CD14-positive monocyte (primary cell): ENCODE measurements at regions not wholly inside any gene's neighbourhood (a gene's known extent, or its start where the extent isn't known, plus 50 kb on each side); places are given as distances from the start of the nearest gene placed in this dataset.
"Not testable (repeated sequence)": the region's sequence is repeated elsewhere in the genome, so short reads cannot be mapped to it uniquely, and the experiment has no call there.

Experiments
- DNase-seq, 3 donors: peaks; one replicate each; pipeline ENCODE4 v3.0.0-alpha.2; 2011 to 2022
- H2AFZ ChIP-seq: 2 replicates; pipeline ENCODE4 v1.6.0; 2012; ENCODE audit warnings: mild to moderate bottlenecking, low read depth, low read length, inconsistent platforms; ENCODE audit not compliant: insufficient read depth, poor library complexity, severe bottlenecking
- H3K27ac ChIP-seq, 2 donors: 1 replicate in 1 of 2; 2 replicates in 1 of 2; pipeline ENCODE4 v1.5.1; 2012 to 2013; ENCODE audit warnings: low read length in 2 of 2, control low read depth in 1 of 2, inconsistent platforms in 1 of 2, low read depth in 1 of 2, mild to moderate bottlenecking in 1 of 2
- H3K27me3 ChIP-seq, 2 donors: one replicate each; pipeline versions ENCODE4 v1.6.0 to v1.6.1; 2011 to 2013; ENCODE audit warnings: low read length in 2 of 2; ENCODE audit not compliant: control insufficient read depth in 2 of 2, insufficient read depth in 2 of 2
- H3K36me3 ChIP-seq, 2 donors: replicated peaks in 1 of 2; 1 replicate in 1 of 2; 2 replicates in 1 of 2; pipeline versions ENCODE4 v1.5.1 to v1.6.1; 2012 to 2013; ENCODE audit warnings: low read length in 2 of 2, control low read depth in 1 of 2, inconsistent platforms in 1 of 2, mild to moderate bottlenecking in 1 of 2; ENCODE audit not compliant: insufficient read depth in 2 of 2, control insufficient read depth in 1 of 2
- H3K4me1 ChIP-seq, 2 donors: 1 replicate in 1 of 2; 2 replicates in 1 of 2; pipeline versions ENCODE4 v1.5.1 to v1.6.1; 2012 to 2013; ENCODE audit warnings: low read length in 2 of 2, control low read depth in 1 of 2, inconsistent platforms in 1 of 2, mild to moderate bottlenecking in 1 of 2, moderate library complexity in 1 of 2; ENCODE audit not compliant: insufficient read depth in 2 of 2, control insufficient read depth in 1 of 2
- H3K4me2 ChIP-seq: replicated peaks from 2 replicates; pipeline ENCODE3; 2012; ENCODE audit warnings: low read length, moderate library complexity, mild to moderate bottlenecking; ENCODE audit not compliant: poor library complexity, severe bottlenecking; ENCODE audit errors: extremely low read depth
- H3K4me3 ChIP-seq, 3 experiments: fragments of 200-600 bp in 1 of 3; sonication (generic) in 1 of 3; replicated peaks in 1 of 3; 1 replicate in 2 of 3; 2 replicates in 1 of 3; pipeline ENCODE4 v1.5.1; 2011 to 2013; ENCODE audit warnings: low read length in 3 of 3, mild to moderate bottlenecking in 3 of 3, control low read depth in 2 of 3, low read depth in 2 of 3, inconsistent platforms in 1 of 3, moderate library complexity in 1 of 3
- H3K79me2 ChIP-seq: 2 replicates; pipeline ENCODE4 v1.6.0; 2012; ENCODE audit warnings: mild to moderate bottlenecking, control low read depth, inconsistent platforms, low read length, moderate library complexity; ENCODE audit not compliant: insufficient read depth
- H3K9ac ChIP-seq: 2 replicates; pipeline ENCODE4 v1.6.0; 2017; ENCODE audit warnings: low read length, mild to moderate bottlenecking; ENCODE audit not compliant: insufficient read depth, poor library complexity, severe bottlenecking
- H3K9me3 ChIP-seq, 2 donors: replicated peaks in 1 of 2; 1 replicate in 1 of 2; 2 replicates in 1 of 2; pipeline versions ENCODE4 v1.5.1 to v1.6.1; 2012 to 2013; ENCODE audit warnings: low read length in 2 of 2, control low read depth in 1 of 2; ENCODE audit not compliant: control insufficient read depth in 1 of 2, insufficient read depth in 1 of 2
- H4K20me1 ChIP-seq: 2 replicates; pipeline ENCODE4 v1.6.0; 2012; ENCODE audit warnings: mild to moderate bottlenecking, low read length, control low read depth, moderate library complexity; ENCODE audit not compliant: insufficient read depth
- H3K27ac Mint-ChIP-seq, 7 donors: one replicate each; pipeline ENCODE4 v1.8.0; 2020; ENCODE audit warnings: mild to moderate bottlenecking in 7 of 7, mixed read lengths in 7 of 7, moderate library complexity in 6 of 7, inconsistent platforms in 2 of 7
- H3K27me3 Mint-ChIP-seq, 3 donors: one replicate each; pipeline ENCODE4 v1.8.0; 2021 to 2022; ENCODE audit warnings: low read depth in 3 of 3, mild to moderate bottlenecking in 3 of 3, mixed read lengths in 3 of 3, moderate library complexity in 3 of 3, inconsistent platforms in 1 of 3
- H3K36me3 Mint-ChIP-seq, 2 donors: one replicate each; pipeline ENCODE4 v1.8.0; 2020; ENCODE audit warnings: mixed read lengths in 2 of 2, inconsistent platforms in 1 of 2, mild to moderate bottlenecking in 1 of 2
- H3K4me1 Mint-ChIP-seq: one replicate; pipeline ENCODE4 v1.8.0; 2020; ENCODE audit warnings: mild to moderate bottlenecking, mixed read lengths
- H3K4me3 Mint-ChIP-seq, 2 donors: one replicate each; pipeline ENCODE4 v1.8.0; 2020; ENCODE audit warnings: mild to moderate bottlenecking in 2 of 2, mixed read lengths in 2 of 2, moderate library complexity in 1 of 2
- H3K9me3 Mint-ChIP-seq, 7 donors: one replicate each; pipeline ENCODE4 v1.8.0; 2020 to 2022; ENCODE audit warnings: mixed read lengths in 7 of 7, mild to moderate bottlenecking in 6 of 7, moderate library complexity in 6 of 7, inconsistent platforms in 2 of 7
- WGBS: methylation state at CpG from one replicate; pipeline ENCODE4 v1.1.5; 2013; ENCODE audit warnings: missing lambda C conversion rate; ENCODE audit not compliant: insufficient coverage; 5-methylcytosine and 5-hydroxymethylcytosine counted together
- intact Hi-C, 2 donors: fragments of 100-400 bp; cut with micrococcal nuclease; formaldehyde crosslinking; loops; one replicate each; pipeline versions ENCODE4 v1.15.0 to v1.15.1; 2023
- TF ChIP-seq, protein P1 (sequence below): fragments of 200-600 bp; IDR thresholded peaks from one replicate; pipeline ENCODE4 v1.8.0; 2022; ENCODE audit warnings: antibody characterized with exemption, mild to moderate bottlenecking

GRCh38 chr11:13567551-13567950 is 71.8 kb upstream of the PTH start:
- no peak overlapping the region for H2AFZ ChIP-seq
- intact Hi-C loops = loop anchor here in 1 of 2 donors (5.0 kb wide), 1 partner anchor 35 kb away; no protein-coding TSS in a partner anchor
- H3K4me2 ChIP-seq = no peak overlapping the region
- H3K36me3 Mint-ChIP-seq = no peaks in the 10 kb centered on the region
- H3K27ac ChIP-seq = no peak overlapping the region
- peaks cover 0 to 10% of the 10 kb centered on the region in 2 donors for H3K9me3 ChIP-seq
- no peak overlapping the region for H3K4me3 Mint-ChIP-seq
- no peaks in the 10 kb centered on the region for H3K4me1 Mint-ChIP-seq
- peaks cover 5 to 11% (median 8%) of the 10 kb centered on the region in 7 donors for H3K9me3 Mint-ChIP-seq
- no peaks in the 10 kb centered on the region for H3K36me3 ChIP-seq
- H3K9ac ChIP-seq = no peak overlapping the region
- DNase-seq = no peak
- no peaks in the 10 kb centered on the region for H3K79me2 ChIP-seq
- TF ChIP-seq, protein P1, sequence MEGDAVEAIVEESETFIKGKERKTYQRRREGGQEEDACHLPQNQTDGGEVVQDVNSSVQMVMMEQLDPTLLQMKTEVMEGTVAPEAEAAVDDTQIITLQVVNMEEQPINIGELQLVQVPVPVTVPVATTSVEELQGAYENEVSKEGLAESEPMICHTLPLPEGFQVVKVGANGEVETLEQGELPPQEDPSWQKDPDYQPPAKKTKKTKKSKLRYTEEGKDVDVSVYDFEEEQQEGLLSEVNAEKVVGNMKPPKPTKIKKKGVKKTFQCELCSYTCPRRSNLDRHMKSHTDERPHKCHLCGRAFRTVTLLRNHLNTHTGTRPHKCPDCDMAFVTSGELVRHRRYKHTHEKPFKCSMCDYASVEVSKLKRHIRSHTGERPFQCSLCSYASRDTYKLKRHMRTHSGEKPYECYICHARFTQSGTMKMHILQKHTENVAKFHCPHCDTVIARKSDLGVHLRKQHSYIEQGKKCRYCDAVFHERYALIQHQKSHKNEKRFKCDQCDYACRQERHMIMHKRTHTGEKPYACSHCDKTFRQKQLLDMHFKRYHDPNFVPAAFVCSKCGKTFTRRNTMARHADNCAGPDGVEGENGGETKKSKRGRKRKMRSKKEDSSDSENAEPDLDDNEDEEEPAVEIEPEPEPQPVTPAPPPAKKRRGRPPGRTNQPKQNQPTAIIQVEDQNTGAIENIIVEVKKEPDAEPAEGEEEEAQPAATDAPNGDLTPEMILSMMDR = no peak
- no peak overlapping the region for H3K27ac Mint-ChIP-seq
- H4K20me1 ChIP-seq = no peaks in the 10 kb centered on the region
- H3K4me3 ChIP-seq = no peak overlapping the region
- H3K27me3 Mint-ChIP-seq = peaks cover 0 to 3% (median 0%) of the 10 kb centered on the region in 3 donors
- H3K27me3 ChIP-seq = no peaks in the 10 kb centered on the region
- no peaks in the 10 kb centered on the region for H3K4me1 ChIP-seq

DNA sequence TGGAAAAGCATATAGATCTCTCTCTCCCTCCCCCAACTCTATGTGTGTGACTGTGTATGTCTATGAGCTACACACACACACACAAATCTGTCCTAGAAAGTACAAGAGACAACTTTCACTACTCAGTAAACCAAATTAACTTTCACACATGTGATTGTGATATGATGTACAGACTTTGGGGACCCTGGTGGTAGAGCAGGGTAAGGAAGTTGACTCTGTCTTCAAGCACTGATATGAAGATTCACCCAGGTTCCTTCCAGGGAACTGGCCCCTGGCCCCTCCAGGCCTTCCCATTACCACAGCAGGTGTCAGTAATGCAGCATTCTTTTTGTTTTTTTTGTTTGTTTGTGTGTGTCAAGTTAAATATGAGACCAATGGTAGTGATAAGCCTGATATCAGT is 66.1 kb upstream of the PTH start:
- peaks cover 0 to 2% (median 0%) of the 10 kb centered on the region in 3 donors for H3K27me3 Mint-ChIP-seq

DNA sequence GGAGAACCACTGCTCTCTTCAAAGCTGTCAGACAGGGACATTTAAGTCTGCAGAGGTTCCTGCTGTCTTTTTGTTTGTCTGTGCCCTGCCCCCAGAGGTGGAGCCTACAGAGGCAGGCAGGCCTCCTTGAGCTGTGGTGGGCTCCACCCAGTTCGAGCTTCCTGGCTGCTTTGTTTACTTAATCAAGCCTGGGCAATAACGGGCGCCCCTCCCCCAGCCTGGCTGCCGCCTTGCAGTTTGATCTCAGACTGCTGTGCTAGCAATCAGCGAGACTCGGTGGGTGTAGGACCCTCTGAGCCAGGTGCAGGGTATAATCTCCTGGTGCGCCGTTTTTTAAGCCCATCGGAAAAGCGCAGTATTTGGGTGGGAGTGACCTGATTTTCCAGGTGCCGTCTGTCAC is 64.5 kb upstream of the PTH start:
- H4K20me1 ChIP-seq, H3K27me3 Mint-ChIP-seq, H3K36me3 ChIP-seq, H2AFZ ChIP-seq, H3K27ac ChIP-seq, H3K4me2 ChIP-seq, H3K79me2 ChIP-seq, H3K4me3 Mint-ChIP-seq, H3K27ac Mint-ChIP-seq, H3K36me3 Mint-ChIP-seq, H3K4me1 Mint-ChIP-seq, H3K4me3 ChIP-seq, intact Hi-C loops, DNase-seq, H3K4me1 ChIP-seq, H3K9ac ChIP-seq, H3K27me3 ChIP-seq: not testable (repeated sequence)
- peaks cover 14 to 31% (median 20%) of the 10 kb centered on the region in 7 donors for H3K9me3 Mint-ChIP-seq
- peaks cover 0 to 13% of the 10 kb centered on the region in 2 donors for H3K9me3 ChIP-seq
- 100% methylated on average over 3 of the region's 11 CpGs for WGBS

More for the DNA sequence above, 66.1 kb upstream of the PTH start:
- H3K27me3 ChIP-seq = no peaks in the 10 kb centered on the region
- no peaks in the 10 kb centered on the region for H3K79me2 ChIP-seq
- no peak overlapping the region for H3K27ac ChIP-seq
- H3K9me3 ChIP-seq = peaks cover 0 to 13% of the 10 kb centered on the region in 2 donors
- DNase-seq = no peak
- no peaks in the 10 kb centered on the region for H3K4me1 ChIP-seq
- H2AFZ ChIP-seq = no peak overlapping the region
- peaks cover 9 to 31% (median 18%) of the 10 kb centered on the region in 7 donors for H3K9me3 Mint-ChIP-seq
- H3K36me3 ChIP-seq = no peaks in the 10 kb centered on the region
- TF ChIP-seq, protein P1 = no peak
- no peak overlapping the region for H3K4me3 Mint-ChIP-seq
- no peaks in the 10 kb centered on the region for H3K36me3 Mint-ChIP-seq
- no peak overlapping the region for H3K27ac Mint-ChIP-seq
- H4K20me1 ChIP-seq = no peaks in the 10 kb centered on the region
- H3K4me1 Mint-ChIP-seq = no peaks in the 10 kb centered on the region
- intact Hi-C loops = no loop called here
- H3K9ac ChIP-seq = no peak overlapping the region
- H3K4me2 ChIP-seq = no peak overlapping the region
- H3K4me3 ChIP-seq = no peak overlapping the region
